IMR-90 (cell line): ENCODE measurements at regions not wholly inside any gene's neighbourhood (a gene's known extent, or its start where the extent isn't known, plus 50 kb on each side); places are given as distances from the start of the nearest gene placed in this dataset.

Experiments used
- CTCF ChIP-seq: conservative IDR thresholded peaks from 2 replicates; pipeline ENCODE4 v1.5.1; 2012; ENCODE audit warnings: mild to moderate bottlenecking, low read depth, low read length, improper control_type of control experiment
- MAFK ChIP-seq: IDR thresholded peaks from 2 replicates; pipeline ENCODE4 v1.6.1; 2012; ENCODE audit warnings: low read depth, low read length, improper control_type of control experiment
- POLR2A ChIP-seq: IDR thresholded peaks from 2 replicates; pipeline ENCODE4 v1.6.1; 2012; ENCODE audit warnings: mild to moderate bottlenecking, low read depth, low read length
- RAD21 ChIP-seq: IDR thresholded peaks from 2 replicates; pipeline ENCODE4 v1.6.1; 2012; ENCODE audit warnings: low read length, improper control_type of control experiment
- RCOR1 ChIP-seq: IDR thresholded peaks from 2 replicates; pipeline ENCODE4 v1.6.1; 2012; ENCODE audit warnings: mild to moderate bottlenecking, low read length, improper control_type of control experiment; ENCODE audit not compliant: insufficient replicate concordance
- RFX5 ChIP-seq: IDR thresholded peaks from 2 replicates; pipeline ENCODE4 v1.8.0; 2012; ENCODE audit warnings: low read depth, mild to moderate bottlenecking, low read length, moderate library complexity
- USF2 ChIP-seq: fragments of 150-350 bp; IDR thresholded peaks from 2 replicates; pipeline ENCODE4 v1.6.1; 2017; ENCODE audit warnings: mild to moderate bottlenecking, antibody characterized with exemption, low read length, low read depth

DNA sequence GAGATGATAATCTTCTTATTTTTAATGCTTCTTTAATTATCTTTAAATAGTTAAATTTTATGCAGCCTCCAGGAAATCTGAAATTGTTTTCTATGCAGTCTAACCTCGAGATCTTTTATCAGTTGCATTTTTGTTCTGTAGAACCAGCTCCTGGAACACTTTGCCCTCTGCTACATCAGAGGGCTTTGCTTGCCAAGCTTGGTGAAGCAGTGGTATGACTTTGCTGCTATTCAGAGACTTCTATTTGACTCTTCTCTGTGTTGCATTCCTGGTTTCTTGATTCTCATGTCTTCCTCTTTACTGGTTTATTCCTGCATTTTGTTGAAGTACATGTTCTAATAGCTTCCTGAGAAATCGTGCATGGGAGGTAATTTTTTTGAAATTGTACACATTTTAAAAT is 163.7 kb upstream of the TMEM229A start:
- TF ChIP-seq RCOR1 (no peak), POLR2A (no peak), CTCF (no peak), MAFK (no peak), USF2 (no peak), RFX5 (no peak), RAD21 (no peak)
